HL-60 (cell line): ENCODE measurements at regions not wholly inside any gene's neighbourhood (a gene's known extent, or its start where the extent isn't known, plus 50 kb on each side); places are given as distances from the start of the nearest gene placed in this dataset.

Experiments
- DNase-seq, 2 experiments: peaks; one replicate each; pipeline ENCODE4 v3.0.0-alpha.2; 2010 to 2020; ENCODE audit warnings: low read depth in 1 of 2, low spot score in 1 of 2
- H3K27ac ChIP-seq: fragments of 250-450 bp; sonication (Bioruptor Pico); replicated peaks from 2 replicates; pipeline ENCODE4 v1.5.1; 2020; ENCODE audit warnings: mild to moderate bottlenecking, moderate library complexity
- H3K27me3 ChIP-seq: fragments of 250-450 bp; sonication (Bioruptor Pico); 2 replicates; pipeline ENCODE4 v1.5.1; 2021; ENCODE audit warnings: mild to moderate bottlenecking, moderate library complexity; ENCODE audit not compliant: insufficient read depth, poor library complexity, severe bottlenecking
- H3K4me3 ChIP-seq: replicated peaks from 2 replicates; pipeline ENCODE4 v1.5.1; 2011; ENCODE audit warnings: mild to moderate bottlenecking, control low read depth, low read length; ENCODE audit not compliant: insufficient read depth
- GABPA ChIP-seq: IDR thresholded peaks from 2 replicates; pipeline ENCODE4 v1.6.1; 2012; ENCODE audit warnings: low read depth
- POLR2AphosphoS5 ChIP-seq: IDR thresholded peaks from 2 replicates; pipeline ENCODE4 v1.6.1; 2012; ENCODE audit warnings: low read depth
- SPI1 ChIP-seq: IDR thresholded peaks from 2 replicates; pipeline ENCODE4 v1.6.1; 2012; ENCODE audit warnings: low read depth, mild to moderate bottlenecking, borderline replicate concordance
- TF ChIP-seq, protein P1 (sequence below): IDR thresholded peaks from one replicate; pipeline ENCODE4 v1.5.1; 2011; ENCODE audit warnings: low read length, control low read depth, inconsistent platforms; ENCODE audit not compliant: insufficient read depth
- TF ChIP-seq, protein P2 (sequence below): IDR thresholded peaks from 2 replicates; pipeline ENCODE4 v1.6.1; 2012; ENCODE audit warnings: low read depth; ENCODE audit not compliant: insufficient replicate concordance

DNA sequence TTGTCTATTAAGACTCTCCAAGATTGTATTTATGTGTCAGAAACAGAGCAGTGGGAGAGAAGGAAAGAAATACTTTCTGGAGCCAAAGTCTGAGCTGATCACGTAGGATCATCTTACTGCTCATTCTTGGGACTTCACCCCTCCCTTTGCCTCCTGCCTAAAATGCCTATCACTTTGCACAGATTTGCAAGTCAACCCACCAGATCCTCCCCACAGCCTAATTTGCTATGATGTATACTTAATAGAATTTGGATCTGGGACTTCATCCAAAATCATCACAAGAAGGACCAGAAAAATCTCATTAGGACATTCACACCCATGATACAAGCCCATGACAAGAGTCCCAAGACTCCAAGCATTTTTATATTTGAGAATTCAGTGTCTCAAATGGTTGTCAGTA is 290.2 kb downstream of the FBXW7 start:
- Histone ChIP-seq H3K27me3 (no peaks in the 10 kb centered on the region), H3K4me3 (no peak overlapping the region), H3K27ac (no peak overlapping the region)
- no peak for DNase-seq
- TF ChIP-seq, protein P1, sequence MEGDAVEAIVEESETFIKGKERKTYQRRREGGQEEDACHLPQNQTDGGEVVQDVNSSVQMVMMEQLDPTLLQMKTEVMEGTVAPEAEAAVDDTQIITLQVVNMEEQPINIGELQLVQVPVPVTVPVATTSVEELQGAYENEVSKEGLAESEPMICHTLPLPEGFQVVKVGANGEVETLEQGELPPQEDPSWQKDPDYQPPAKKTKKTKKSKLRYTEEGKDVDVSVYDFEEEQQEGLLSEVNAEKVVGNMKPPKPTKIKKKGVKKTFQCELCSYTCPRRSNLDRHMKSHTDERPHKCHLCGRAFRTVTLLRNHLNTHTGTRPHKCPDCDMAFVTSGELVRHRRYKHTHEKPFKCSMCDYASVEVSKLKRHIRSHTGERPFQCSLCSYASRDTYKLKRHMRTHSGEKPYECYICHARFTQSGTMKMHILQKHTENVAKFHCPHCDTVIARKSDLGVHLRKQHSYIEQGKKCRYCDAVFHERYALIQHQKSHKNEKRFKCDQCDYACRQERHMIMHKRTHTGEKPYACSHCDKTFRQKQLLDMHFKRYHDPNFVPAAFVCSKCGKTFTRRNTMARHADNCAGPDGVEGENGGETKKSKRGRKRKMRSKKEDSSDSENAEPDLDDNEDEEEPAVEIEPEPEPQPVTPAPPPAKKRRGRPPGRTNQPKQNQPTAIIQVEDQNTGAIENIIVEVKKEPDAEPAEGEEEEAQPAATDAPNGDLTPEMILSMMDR, result no peak
- TF ChIP-seq, protein P2, sequence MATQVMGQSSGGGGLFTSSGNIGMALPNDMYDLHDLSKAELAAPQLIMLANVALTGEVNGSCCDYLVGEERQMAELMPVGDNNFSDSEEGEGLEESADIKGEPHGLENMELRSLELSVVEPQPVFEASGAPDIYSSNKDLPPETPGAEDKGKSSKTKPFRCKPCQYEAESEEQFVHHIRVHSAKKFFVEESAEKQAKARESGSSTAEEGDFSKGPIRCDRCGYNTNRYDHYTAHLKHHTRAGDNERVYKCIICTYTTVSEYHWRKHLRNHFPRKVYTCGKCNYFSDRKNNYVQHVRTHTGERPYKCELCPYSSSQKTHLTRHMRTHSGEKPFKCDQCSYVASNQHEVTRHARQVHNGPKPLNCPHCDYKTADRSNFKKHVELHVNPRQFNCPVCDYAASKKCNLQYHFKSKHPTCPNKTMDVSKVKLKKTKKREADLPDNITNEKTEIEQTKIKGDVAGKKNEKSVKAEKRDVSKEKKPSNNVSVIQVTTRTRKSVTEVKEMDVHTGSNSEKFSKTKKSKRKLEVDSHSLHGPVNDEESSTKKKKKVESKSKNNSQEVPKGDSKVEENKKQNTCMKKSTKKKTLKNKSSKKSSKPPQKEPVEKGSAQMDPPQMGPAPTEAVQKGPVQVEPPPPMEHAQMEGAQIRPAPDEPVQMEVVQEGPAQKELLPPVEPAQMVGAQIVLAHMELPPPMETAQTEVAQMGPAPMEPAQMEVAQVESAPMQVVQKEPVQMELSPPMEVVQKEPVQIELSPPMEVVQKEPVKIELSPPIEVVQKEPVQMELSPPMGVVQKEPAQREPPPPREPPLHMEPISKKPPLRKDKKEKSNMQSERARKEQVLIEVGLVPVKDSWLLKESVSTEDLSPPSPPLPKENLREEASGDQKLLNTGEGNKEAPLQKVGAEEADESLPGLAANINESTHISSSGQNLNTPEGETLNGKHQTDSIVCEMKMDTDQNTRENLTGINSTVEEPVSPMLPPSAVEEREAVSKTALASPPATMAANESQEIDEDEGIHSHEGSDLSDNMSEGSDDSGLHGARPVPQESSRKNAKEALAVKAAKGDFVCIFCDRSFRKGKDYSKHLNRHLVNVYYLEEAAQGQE, result no peak
- no peak for TF ChIP-seq SPI1
- no peak for TF ChIP-seq GABPA
- no peak for TF ChIP-seq POLR2AphosphoS5

DNA sequence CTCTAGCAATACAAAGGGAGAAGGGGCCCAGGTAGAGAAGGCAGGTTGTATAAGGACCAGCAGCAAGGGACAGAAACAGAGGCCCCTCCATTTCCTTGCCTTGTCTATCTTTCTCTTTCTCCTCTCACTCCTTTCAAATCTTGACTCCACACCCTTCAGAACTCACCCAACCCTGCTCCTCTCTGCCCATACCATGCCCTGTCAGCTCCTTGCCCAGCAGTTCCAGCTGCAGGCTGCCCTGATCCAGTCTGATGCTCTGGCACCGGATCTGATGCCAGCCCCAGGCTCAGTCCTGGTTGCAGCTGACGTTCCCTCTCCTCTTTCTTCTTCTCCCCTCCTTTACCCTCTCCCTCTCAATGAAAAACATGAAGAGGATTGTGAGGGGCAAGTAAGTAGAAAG is 291.2 kb downstream of the FBXW7 start:
- TF ChIP-seq SPI1 (no peak), GABPA (no peak)
- no peaks in the 10 kb centered on the region for H3K27me3 ChIP-seq
- H3K4me3 ChIP-seq, result no peak overlapping the region
- H3K27ac ChIP-seq, result no peak overlapping the region
- DNase-seq, result no peak

DNA sequence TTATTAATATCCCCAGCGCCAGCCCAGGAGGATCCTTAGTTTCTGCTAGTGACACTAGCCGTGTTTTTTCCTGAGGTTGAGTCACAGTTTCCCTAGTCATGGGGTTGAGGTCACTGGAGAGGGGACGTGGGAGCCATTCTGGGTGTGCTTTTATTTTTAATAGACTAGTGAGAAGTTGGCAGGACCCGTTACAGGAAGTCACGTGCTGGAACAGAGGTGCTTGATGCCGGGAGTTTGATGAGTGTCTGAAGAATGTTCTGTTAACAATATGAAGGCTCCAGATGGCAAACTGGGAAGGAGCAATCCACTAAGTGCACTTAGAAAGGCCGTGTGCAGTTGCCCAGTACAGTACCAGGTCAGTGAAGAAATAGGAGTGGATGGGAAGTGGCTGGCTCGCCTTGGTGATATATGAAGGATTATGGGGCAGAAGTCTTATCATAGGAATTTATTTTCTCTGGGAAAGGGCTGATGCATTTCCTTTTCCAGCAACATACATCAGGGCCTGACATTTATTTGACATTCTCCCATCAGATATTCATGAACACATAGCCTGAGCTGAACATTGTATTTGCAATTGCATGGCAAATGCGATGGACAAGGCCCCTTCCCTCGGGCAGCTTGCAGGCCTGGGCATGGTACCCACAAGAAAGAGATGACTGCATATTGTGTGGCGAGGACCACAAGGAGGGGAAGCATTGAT is 291.8 kb downstream of the FBXW7 start:
- H3K27ac ChIP-seq, result no peak overlapping the region
- no peaks in the 10 kb centered on the region for H3K27me3 ChIP-seq
- TF ChIP-seq, protein P1, result no peak
- TF ChIP-seq GABPA (no peak), SPI1 (no peak), POLR2AphosphoS5 (no peak)
- TF ChIP-seq, protein P2, result no peak
- no peak overlapping the region for H3K4me3 ChIP-seq
- DNase-seq, result no peak

DNA sequence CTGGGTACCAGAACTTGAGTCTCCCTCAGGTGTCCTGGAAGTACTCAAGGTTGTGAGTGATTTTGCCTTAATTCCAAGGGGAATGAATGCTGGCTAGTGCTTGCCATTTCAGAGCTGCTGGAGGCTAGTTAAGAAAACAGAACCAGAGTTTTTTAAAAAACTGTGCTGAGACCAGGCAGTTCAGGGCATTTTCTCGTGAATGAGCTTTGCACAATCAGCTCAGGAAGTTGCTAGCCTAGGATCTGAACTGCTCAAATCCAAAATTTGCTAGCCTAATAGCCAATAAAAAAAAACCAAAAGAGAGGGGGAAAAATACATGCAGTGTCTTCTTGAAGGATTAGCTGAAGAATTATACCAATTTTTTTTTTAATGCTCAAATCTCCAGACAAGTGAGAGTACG is 292.7 kb downstream of the FBXW7 start:
- no peak overlapping the region for H3K4me3 ChIP-seq
- no peak for DNase-seq
- no peaks in the 10 kb centered on the region for H3K27me3 ChIP-seq
- no peak overlapping the region for H3K27ac ChIP-seq
- no peak for TF ChIP-seq SPI1

DNA sequence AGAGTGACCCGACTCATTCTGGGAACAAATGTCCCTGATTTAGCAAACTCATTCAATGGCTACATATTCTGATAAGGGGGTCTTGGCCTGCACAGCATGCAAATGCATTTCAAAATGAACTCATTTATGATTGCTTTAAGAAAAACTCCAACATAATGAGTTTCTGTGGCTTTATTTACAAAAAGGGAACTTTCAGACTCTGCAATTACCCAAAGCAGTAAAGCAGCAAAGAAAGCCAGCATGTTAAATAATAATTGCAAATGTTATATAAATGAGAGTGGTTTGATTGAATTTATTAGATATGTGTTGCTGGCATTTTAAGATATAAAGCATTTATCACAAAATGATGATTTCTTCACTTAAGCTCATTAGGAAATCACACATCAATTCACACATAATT is 295.7 kb downstream of the FBXW7 start:
- H3K27ac ChIP-seq, result no peak overlapping the region
- H3K27me3 ChIP-seq, result no peaks in the 10 kb centered on the region
- no peak overlapping the region for H3K4me3 ChIP-seq
- TF ChIP-seq, protein P1, result no peak
- TF ChIP-seq SPI1, result no peak
- TF ChIP-seq, protein P2, result no peak
- TF ChIP-seq POLR2AphosphoS5, result no peak
- no peak for TF ChIP-seq GABPA
- no peak for DNase-seq
